SK-N-SH (cell line): ENCODE measurements at regions not wholly inside any gene's neighbourhood (a gene's known extent, or its start where the extent isn't known, plus 50 kb on each side); places are given as distances from the start of the nearest gene placed in this dataset.

ENCODE experiments used
- CTCF ChIA-PET: fragments of 300-600, 350-600 bp; formaldehyde crosslinking; extraction: SDS; loops from one replicate; lab custom pipeline; 2021; lab: Yijun Ruan, JAX
- POLR2A ChIA-PET: fragments of 350-600 bp; sonication (Branson Sonifier 250); formaldehyde crosslinking; extraction: SDS; loops from one replicate; lab custom pipeline; 2020; ENCODE audit warnings: antibody characterized with exemption, inconsistent platforms; lab: Yijun Ruan, JAX
- DNase-seq: peaks from one replicate; pipeline ENCODE4 v3.0.0; 2012
- H2AFZ ChIP-seq: fragments of 200-600 bp; sonication (generic); 2 replicates; pipeline ENCODE4 v1.8.1; 2016; ENCODE audit warnings: antibody characterized with exemption, mild to moderate bottlenecking, low read depth
- H3F3A ChIP-seq: fragments of 200-600 bp; sonication (generic); replicated peaks from 2 replicates; pipeline ENCODE3; 2016; ENCODE audit warnings: antibody characterized with exemption, mild to moderate bottlenecking; ENCODE audit not compliant: insufficient read depth
- H3K27ac ChIP-seq, 2 experiments: fragments of 200-500 bp in 1 of 2; fragments of 200-600 bp in 1 of 2; sonication (Bioruptor generic) in 1 of 2; sonication (generic), shearing (Covaris generic) in 1 of 2; 2 replicates each; pipeline versions ENCODE4 v1.5.1 to v1.6.1; 2014 to 2016; ENCODE audit warnings: low read depth in 2 of 2, inconsistent platforms in 1 of 2, low read length in 1 of 2, mild to moderate bottlenecking in 1 of 2, mixed read lengths in 1 of 2
- H3K27me3 ChIP-seq: fragments of 200-600 bp; sonication (generic), shearing (Covaris generic); 2 replicates; pipeline ENCODE4 v1.6.1; 2016; ENCODE audit warnings: mixed run types; ENCODE audit not compliant: insufficient read depth
- H3K36me3 ChIP-seq, 2 experiments: fragments of 200-500 bp in 1 of 2; fragments of 200-600 bp in 1 of 2; sonication (Bioruptor generic) in 1 of 2; sonication (generic) in 1 of 2; replicated peaks in 1 of 2; 2 replicates each; pipeline versions ENCODE3 to v1.5.1; 2014 to 2016; ENCODE audit warnings: low read length in 1 of 2, mild to moderate bottlenecking in 1 of 2; ENCODE audit not compliant: insufficient read depth in 2 of 2, control insufficient read depth in 1 of 2
- H3K4me1 ChIP-seq, 2 experiments: fragments of 200-500 bp in 1 of 2; fragments of 200-600 bp in 1 of 2; sonication (Bioruptor generic) in 1 of 2; sonication (generic), shearing (Covaris generic) in 1 of 2; 2 replicates each; pipeline versions ENCODE4 v1.5.1 to v1.6.1; 2014 to 2016; ENCODE audit warnings: low read depth in 1 of 2, low read length in 1 of 2, mixed run types in 1 of 2; ENCODE audit not compliant: insufficient read depth in 2 of 2, control insufficient read depth in 1 of 2
- H3K4me2 ChIP-seq: fragments of 200-600 bp; sonication (generic), shearing (Covaris generic); 2 replicates; pipeline ENCODE4 v1.6.1; 2017; ENCODE audit warnings: mixed run types
- H3K4me3 ChIP-seq, 2 experiments: fragments of 200-500 bp in 1 of 2; fragments of 200-600 bp in 1 of 2; sonication (Bioruptor generic) in 1 of 2; sonication (generic), shearing (Covaris generic) in 1 of 2; 2 replicates each; pipeline versions ENCODE4 v1.5.1 to v1.8.1; 2014 to 2016; ENCODE audit warnings: low read depth in 2 of 2, inconsistent platforms in 1 of 2, low read length in 1 of 2, mild to moderate bottlenecking in 1 of 2, mixed read lengths in 1 of 2, moderate library complexity in 1 of 2
- H3K79me2 ChIP-seq: fragments of 200-600 bp; sonication (generic); 2 replicates; pipeline ENCODE4 v1.8.1; 2017; ENCODE audit warnings: mild to moderate bottlenecking; ENCODE audit not compliant: insufficient read depth
- H3K9ac ChIP-seq: fragments of 200-600 bp; sonication (generic); 2 replicates; pipeline ENCODE4 v1.6.1; 2017; ENCODE audit warnings: mixed run types
- H3K9me2 ChIP-seq: fragments of 200-600 bp; sonication (generic); 2 replicates; pipeline ENCODE4 v1.6.1; 2017; ENCODE audit warnings: mixed run types
- H3K9me3 ChIP-seq: fragments of 200-600 bp; sonication (generic); 2 replicates; pipeline ENCODE4 v1.6.1; 2017; ENCODE audit warnings: mixed run types, mild to moderate bottlenecking, moderate library complexity
- H4K20me1 ChIP-seq: fragments of 200-600 bp; sonication (generic); 2 replicates; pipeline ENCODE4 v1.6.1; 2017; ENCODE audit warnings: mild to moderate bottlenecking, mixed run types; ENCODE audit not compliant: insufficient read depth
- CHD2 ChIP-seq: fragments of 150-350 bp; IDR thresholded peaks from 2 replicates; pipeline ENCODE4 v1.6.1; 2018; ENCODE audit warnings: low read length; ENCODE audit not compliant: partially characterized antibody
- JUND ChIP-seq: IDR thresholded peaks from 2 replicates; pipeline ENCODE4 v1.4.0; 2012
- MEF2A ChIP-seq: IDR thresholded peaks from 2 replicates; pipeline ENCODE4 v1.4.0; 2012; ENCODE audit warnings: low read depth, borderline replicate concordance
- RCOR1 ChIP-seq: fragments of 150-350 bp; IDR thresholded peaks from 2 replicates; pipeline ENCODE4 v1.6.1; 2017; ENCODE audit warnings: antibody characterized with exemption, low read length
- USF1 ChIP-seq: IDR thresholded peaks from 2 replicates; pipeline ENCODE4 v1.4.0; 2012; ENCODE audit warnings: low read depth, borderline replicate concordance
- ZBTB33 ChIP-seq: IDR thresholded peaks from 2 replicates; pipeline ENCODE4 v1.4.0; 2012; ENCODE audit warnings: low read depth, borderline replicate concordance
- WGBS: methylation state at CpG from one replicate; pipeline ENCODE4 v1.1.6; 2017; ENCODE audit warnings: low lambda C conversion rate; 5-methylcytosine and 5-hydroxymethylcytosine counted together
- TF ChIP-seq, protein P1 (sequence below): IDR thresholded peaks from 2 replicates; pipeline ENCODE4 v1.6.1; 2012; ENCODE audit warnings: mild to moderate bottlenecking, low read depth, low read length, moderate library complexity

DNA sequence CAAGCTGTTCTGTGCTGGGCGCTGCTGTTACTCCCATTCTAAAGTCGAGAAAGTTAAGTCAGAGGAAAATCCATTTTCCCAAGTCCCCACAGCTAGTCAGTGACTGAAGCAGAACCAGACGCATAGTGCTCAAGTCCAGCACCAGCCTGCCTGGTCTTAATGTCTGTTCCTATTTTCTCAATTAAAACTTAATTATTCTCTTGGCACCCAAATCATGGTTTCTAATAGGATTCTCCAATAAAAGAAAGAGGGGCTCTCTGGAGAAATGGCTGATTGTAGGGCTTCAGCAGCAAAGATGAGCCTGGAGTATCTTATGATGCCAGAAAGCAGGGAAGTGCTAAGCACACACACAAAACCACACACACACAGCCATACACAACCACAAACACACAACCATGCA is 531.0 kb upstream of the SALL3 start:
- H3K9me2 ChIP-seq: no peaks in the 10 kb centered on the region
- CTCF ChIA-PET: no interaction called here
- H4K20me1 ChIP-seq: no peaks in the 10 kb centered on the region
- 12% methylated on average over 3 of the region's 3 CpGs for WGBS
- no peaks in the 10 kb centered on the region for H3K27me3 ChIP-seq
- no peak overlapping the region for H3K9ac ChIP-seq
- POLR2A ChIA-PET: no interaction called here
- H3K27ac ChIP-seq: no peak overlapping the region
- no peaks in the 10 kb centered on the region for H3K9me3 ChIP-seq
- no peaks in the 10 kb centered on the region for H3K36me3 ChIP-seq
- TF ChIP-seq USF1 (no peak), CHD2 (no peak), MEF2A (no peak), JUND (no peak), ZBTB33 (no peak)
- TF ChIP-seq, protein P1, sequence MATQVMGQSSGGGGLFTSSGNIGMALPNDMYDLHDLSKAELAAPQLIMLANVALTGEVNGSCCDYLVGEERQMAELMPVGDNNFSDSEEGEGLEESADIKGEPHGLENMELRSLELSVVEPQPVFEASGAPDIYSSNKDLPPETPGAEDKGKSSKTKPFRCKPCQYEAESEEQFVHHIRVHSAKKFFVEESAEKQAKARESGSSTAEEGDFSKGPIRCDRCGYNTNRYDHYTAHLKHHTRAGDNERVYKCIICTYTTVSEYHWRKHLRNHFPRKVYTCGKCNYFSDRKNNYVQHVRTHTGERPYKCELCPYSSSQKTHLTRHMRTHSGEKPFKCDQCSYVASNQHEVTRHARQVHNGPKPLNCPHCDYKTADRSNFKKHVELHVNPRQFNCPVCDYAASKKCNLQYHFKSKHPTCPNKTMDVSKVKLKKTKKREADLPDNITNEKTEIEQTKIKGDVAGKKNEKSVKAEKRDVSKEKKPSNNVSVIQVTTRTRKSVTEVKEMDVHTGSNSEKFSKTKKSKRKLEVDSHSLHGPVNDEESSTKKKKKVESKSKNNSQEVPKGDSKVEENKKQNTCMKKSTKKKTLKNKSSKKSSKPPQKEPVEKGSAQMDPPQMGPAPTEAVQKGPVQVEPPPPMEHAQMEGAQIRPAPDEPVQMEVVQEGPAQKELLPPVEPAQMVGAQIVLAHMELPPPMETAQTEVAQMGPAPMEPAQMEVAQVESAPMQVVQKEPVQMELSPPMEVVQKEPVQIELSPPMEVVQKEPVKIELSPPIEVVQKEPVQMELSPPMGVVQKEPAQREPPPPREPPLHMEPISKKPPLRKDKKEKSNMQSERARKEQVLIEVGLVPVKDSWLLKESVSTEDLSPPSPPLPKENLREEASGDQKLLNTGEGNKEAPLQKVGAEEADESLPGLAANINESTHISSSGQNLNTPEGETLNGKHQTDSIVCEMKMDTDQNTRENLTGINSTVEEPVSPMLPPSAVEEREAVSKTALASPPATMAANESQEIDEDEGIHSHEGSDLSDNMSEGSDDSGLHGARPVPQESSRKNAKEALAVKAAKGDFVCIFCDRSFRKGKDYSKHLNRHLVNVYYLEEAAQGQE: no peak
- no peaks in the 10 kb centered on the region for H3K79me2 ChIP-seq
- DNase-seq: no peak
- H3K4me2 ChIP-seq: no peak overlapping the region
- no peak overlapping the region for H2AFZ ChIP-seq
- H3K4me1 ChIP-seq: no peaks in the 10 kb centered on the region
- peaks cover 3% of the 10 kb centered on the region for H3F3A ChIP-seq
- H3K4me3 ChIP-seq: no peak overlapping the region

- no peaks in the 10 kb centered on the region for H3K9me3 ChIP-seq
- no peak overlapping the region for H2AFZ ChIP-seq
- H3K79me2 ChIP-seq: no peaks in the 10 kb centered on the region
- no peaks in the 10 kb centered on the region for H3K27me3 ChIP-seq
- H3K9ac ChIP-seq: no peak overlapping the region
- no peaks in the 10 kb centered on the region for H3K4me1 ChIP-seq
- no peak overlapping the region for H3K4me3 ChIP-seq
- WGBS: 4% methylated on average over 9 of the region's 9 CpGs
- no peak for TF ChIP-seq RCOR1
- TF ChIP-seq JUND: no peak
- H3K36me3 ChIP-seq: no peaks in the 10 kb centered on the region
- no peaks in the 10 kb centered on the region for H3K9me2 ChIP-seq
- ChIA-PET POLR2A (no interaction called here), CTCF (no interaction called here)
- H3F3A ChIP-seq: peaks cover under 1% of the 10 kb centered on the region
- no peak overlapping the region for H3K4me2 ChIP-seq
- no peak overlapping the region for H3K27ac ChIP-seq
- no peak for DNase-seq
- H4K20me1 ChIP-seq: no peaks in the 10 kb centered on the region
Observed at GRCh38 chr18:78454221-78454620, 525.4 kb upstream of the SALL3 start.
